PFSK-1 (cell line): ENCODE measurements at regions not wholly inside any gene's neighbourhood (a gene's known extent, or its start where the extent isn't known, plus 50 kb on each side); places are given as distances from the start of the nearest gene placed in this dataset.

Source experiments
- FOXP2 ChIP-seq: optimal IDR thresholded peaks from 2 replicates; pipeline ENCODE3; 2011; ENCODE audit warnings: borderline replicate concordance, control low read depth, inconsistent platforms; ENCODE audit not compliant: insufficient read depth; ENCODE audit errors: extremely low read length, extremely low read depth
- POLR2AphosphoS5 ChIP-seq: IDR thresholded peaks from 2 replicates; pipeline ENCODE4 v1.6.1; 2012; ENCODE audit warnings: low read depth, mild to moderate bottlenecking, control low read depth, low read length, moderate library complexity
- REST ChIP-seq, 2 experiments: IDR thresholded peaks; 2 replicates each; pipeline versions ENCODE4 v1.6.1 to v1.8.0; 2011 to 2012; ENCODE audit warnings: low read depth in 2 of 2, low read length in 2 of 2, control low read depth in 1 of 2, inconsistent platforms in 1 of 2, mild to moderate bottlenecking in 1 of 2, moderate library complexity in 1 of 2; ENCODE audit not compliant: insufficient read depth in 1 of 2
- SIN3A ChIP-seq: IDR thresholded peaks from 2 replicates; pipeline ENCODE4 v1.6.1; 2012; ENCODE audit warnings: mild to moderate bottlenecking, low read length, moderate library complexity, borderline replicate concordance; ENCODE audit not compliant: insufficient read depth
- TAF1 ChIP-seq: IDR thresholded peaks from 2 replicates; pipeline ENCODE4 v1.6.1; 2012; ENCODE audit warnings: low read length, control low read depth, borderline replicate concordance; ENCODE audit not compliant: insufficient read depth

GRCh38 chr1:95584315-95584714 is 350.3 kb downstream of the RWDD3 start:
- no peak for TF ChIP-seq FOXP2
- no peak for TF ChIP-seq REST (IDR thresholded peaks at IDR 0.05; ENCODE audit: insufficient read depth in 1 of 2, low read depth in 2 of 2, low read length in 2 of 2)
- TF ChIP-seq SIN3A = no peak
- TF ChIP-seq POLR2AphosphoS5 = no peak
- TF ChIP-seq TAF1 = no peak

- TF ChIP-seq REST (IDR thresholded peaks at IDR 0.05; ENCODE audit: insufficient read depth in 1 of 2, low read depth in 2 of 2, low read length in 2 of 2) (no peak), FOXP2 (no peak), TAF1 (no peak), SIN3A (no peak), POLR2AphosphoS5 (no peak)
These were observed 370.8 kb downstream of the RWDD3 start for GRCh38 chr1:95604771-95605170.

- TF ChIP-seq FOXP2 (no peak), TAF1 (no peak), SIN3A (no peak), REST (IDR thresholded peaks at IDR 0.05; ENCODE audit: insufficient read depth in 1 of 2, low read depth in 2 of 2, low read length in 2 of 2) (no peak), POLR2AphosphoS5 (no peak)
These were observed 380.2 kb downstream of the RWDD3 start for GRCh38 chr1:95614197-95614596.

- TF ChIP-seq REST (IDR thresholded peaks at IDR 0.05; ENCODE audit: insufficient read depth in 1 of 2, low read depth in 2 of 2, low read length in 2 of 2) (no peak), TAF1 (no peak), SIN3A (no peak), POLR2AphosphoS5 (no peak), FOXP2 (no peak)
These were observed 381.4 kb downstream of the RWDD3 start for GRCh38 chr1:95615421-95615820.

GRCh38 chr1:95620076-95620475 is 386.1 kb downstream of the RWDD3 start:
- no peak for TF ChIP-seq REST (IDR thresholded peaks at IDR 0.05; ENCODE audit: insufficient read depth in 1 of 2, low read depth in 2 of 2, low read length in 2 of 2)
- no peak for TF ChIP-seq TAF1
- TF ChIP-seq POLR2AphosphoS5 = no peak
- TF ChIP-seq FOXP2 = no peak
- TF ChIP-seq SIN3A = no peak
